Right hindlimb (tissue), 1 donor: ENCODE measurements at regions not wholly inside any gene's neighbourhood (a gene's known extent, or its start where the extent isn't known, plus 50 kb on each side); places are given as distances from the start of the nearest gene placed in this dataset.

Experiments used
- DNase-seq: peaks from one replicate; pipeline ENCODE4 v3.0.0-alpha.2; 2018

GRCh38 chr5:68455216-68455615 lies 239.7 kb downstream of the PIK3R1 start:
- no peak for DNase-seq

GRCh38 chr5:68456756-68457217 lies 241.2 kb downstream of the PIK3R1 start:
- no peak for DNase-seq

GRCh38 chr5:68457285-68457684 lies 241.7 kb downstream of the PIK3R1 start:
- DNase-seq, result no peak

- no peak for DNase-seq
Observed at GRCh38 chr5:68458416-68459021, 243.0 kb downstream of the PIK3R1 start.

- DNase-seq, result no peak
Observed at GRCh38 chr5:68459093-68459809, 243.7 kb downstream of the PIK3R1 start.

GRCh38 chr5:68459810-68460139 lies 244.2 kb downstream of the PIK3R1 start:
- no peak for DNase-seq

GRCh38 chr5:68460147-68460798 lies 244.7 kb downstream of the PIK3R1 start:
- no peak for DNase-seq

- no peak for DNase-seq
Observed at GRCh38 chr5:68463606-68464005, 248.1 kb downstream of the PIK3R1 start.

GRCh38 chr5:68464424-68464823 lies 248.9 kb downstream of the PIK3R1 start:
- DNase-seq, result no peak

- no peak for DNase-seq
Observed at GRCh38 chr5:68465133-68465532, 249.6 kb downstream of the PIK3R1 start.

GRCh38 chr5:68465934-68466551 lies 250.5 kb downstream of the PIK3R1 start:
- no peak for DNase-seq

- no peak for DNase-seq
Observed at GRCh38 chr5:68467208-68467607, 251.7 kb downstream of the PIK3R1 start.

- no peak for DNase-seq
Observed at GRCh38 chr5:68467794-68468193, 252.2 kb downstream of the PIK3R1 start.

- no peak for DNase-seq
Observed at GRCh38 chr5:68468322-68468721, 252.8 kb downstream of the PIK3R1 start.

GRCh38 chr5:68475476-68475983 lies 260.0 kb downstream of the PIK3R1 start:
- DNase-seq, result no peak

GRCh38 chr5:68476854-68477253 lies 261.3 kb downstream of the PIK3R1 start:
- no peak for DNase-seq

- no peak for DNase-seq
Observed at GRCh38 chr5:68478301-68479095, 262.9 kb downstream of the PIK3R1 start.

- DNase-seq, result peak; percentile 57
Observed at GRCh38 chr5:68479524-68479923, 264.0 kb downstream of the PIK3R1 start.

- DNase-seq, result no peak
Observed at GRCh38 chr5:68480335-68480940, 264.9 kb downstream of the PIK3R1 start.

GRCh38 chr5:68482199-68482598 lies 266.6 kb downstream of the PIK3R1 start:
- no peak for DNase-seq

GRCh38 chr5:68484307-68485068 lies 268.9 kb downstream of the PIK3R1 start:
- DNase-seq, result no peak
